BLaER1 treated with 17β-estradiol and CSF1 and Interleukin-3, amounts not matched to agents 10 nM and 100 nM (cell line): ENCODE measurements at regions not wholly inside any gene's neighbourhood (a gene's known extent, or its start where the extent isn't known, plus 50 kb on each side); places are given as distances from the start of the nearest gene placed in this dataset.
"Not testable (repeated sequence)": the region's sequence is repeated elsewhere in the genome, so short reads cannot be mapped to it uniquely, and the experiment has no call there.

Source experiments
- H3K27ac ChIP-seq, 11 experiments: shearing (Covaris generic); formaldehyde crosslinking; 2 replicates each; pipeline ENCODE4 v1.8.1; 2022
- H3K27me3 ChIP-seq, 11 experiments: shearing (Covaris generic); formaldehyde crosslinking; 2 replicates each; pipeline ENCODE4 v1.8.1; 2022
- H3K36me3 ChIP-seq, 11 experiments: shearing (Covaris generic); formaldehyde crosslinking; 2 replicates each; pipeline ENCODE4 v1.8.1; 2022
- H3K4me1 ChIP-seq, 10 experiments: shearing (Covaris generic); formaldehyde crosslinking; 2 replicates each; pipeline ENCODE4 v1.8.1; 2022
- H3K4me2 ChIP-seq, 11 experiments: shearing (Covaris generic); formaldehyde crosslinking; 2 replicates each; pipeline ENCODE4 v1.8.1; 2022
- H3K4me3 ChIP-seq, 10 experiments: shearing (Covaris generic); formaldehyde crosslinking; 2 replicates each; pipeline ENCODE4 v1.8.1; 2022
- H3K9ac ChIP-seq, 11 experiments: shearing (Covaris generic); formaldehyde crosslinking; 2 replicates each; pipeline ENCODE4 v1.8.1; 2022
- H3K9me3 ChIP-seq, 11 experiments: shearing (Covaris generic); formaldehyde crosslinking; replicated peaks in 1 of 11; 2 replicates each; pipeline ENCODE4 v1.8.1; 2022
- H4K20me1 ChIP-seq, 11 experiments: shearing (Covaris generic); formaldehyde crosslinking; 2 replicates each; pipeline ENCODE4 v1.8.1; 2022
- Cebpa-rat ChIP-seq, 11 experiments: shearing (Covaris generic); IDR thresholded peaks; 2 replicates each; pipeline ENCODE4 v1.8.1; 2022

DNA sequence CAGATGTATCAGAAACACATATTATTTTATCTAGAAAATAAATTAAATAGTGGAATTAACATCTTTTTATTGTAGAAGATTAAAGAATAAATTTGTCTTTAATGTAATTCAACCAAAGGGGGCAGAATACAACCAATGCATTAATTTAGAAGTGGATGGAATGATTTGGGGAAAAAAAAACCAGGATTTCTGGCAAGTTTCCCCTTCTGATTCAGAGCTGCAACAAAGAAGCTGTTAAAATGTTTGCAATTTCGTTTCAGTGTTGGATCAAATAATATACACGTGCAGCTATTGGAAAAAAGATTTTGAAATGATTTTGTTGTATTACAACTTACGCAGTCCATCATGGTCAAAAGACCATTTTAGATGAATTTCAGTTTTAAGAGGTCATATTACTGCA lies 71.6 kb upstream of the ZNF280D start:
- H3K4me2 ChIP-seq, result no peak overlapping the region
- H3K9me3 ChIP-seq, result peaks cover 24 to 35% (median 32%) of the 10 kb centered on the region in 11 experiments
- no peak overlapping the region for H3K9ac ChIP-seq
- TF ChIP-seq Cebpa-rat (IDR thresholded peaks at IDR 0.05), result no peak
- H3K27ac ChIP-seq, result no peak overlapping the region
- H3K27me3 ChIP-seq, result no peaks in the 10 kb centered on the region
- peaks cover 0 to 4% (median 0%) of the 10 kb centered on the region in 11 experiments; a peak in 3 of 22 replicates for H3K36me3 ChIP-seq
- H3K4me3 ChIP-seq, result no peak overlapping the region
- no peaks in the 10 kb centered on the region for H4K20me1 ChIP-seq
- H3K4me1 ChIP-seq, result peaks cover 0 to 24% (median 0%) of the 10 kb centered on the region in 10 experiments; a peak in 5 of 20 replicates

DNA sequence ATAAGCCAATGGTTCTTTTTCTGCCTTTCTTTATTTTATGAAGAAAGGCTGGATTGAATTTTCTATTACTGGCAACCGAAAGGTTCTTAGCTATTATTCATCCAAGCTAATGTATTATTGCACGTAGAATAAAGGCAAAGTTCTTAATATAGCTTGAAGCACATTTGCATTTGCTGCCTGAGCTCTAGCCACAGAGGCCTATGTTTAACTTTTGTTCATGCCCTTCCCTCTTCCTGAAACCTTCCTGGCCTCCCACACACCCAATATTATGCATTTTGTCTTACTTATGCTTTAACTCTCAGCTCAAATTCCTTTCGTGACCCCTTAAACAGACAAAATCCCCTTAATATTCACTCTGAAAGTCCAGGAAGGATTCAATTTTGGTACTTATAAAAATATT lies 71.0 kb upstream of the ZNF280D start:
- Histone ChIP-seq H3K27me3 (no peaks in the 10 kb centered on the region), H3K27ac (no peak overlapping the region), H3K4me3 (no peak overlapping the region), H3K4me1 (peaks cover 0 to 24% (median 0%) of the 10 kb centered on the region in 10 experiments; a peak in 5 of 20 replicates), H3K36me3 (peaks cover 0 to 4% (median 0%) of the 10 kb centered on the region in 11 experiments; a peak in 2 of 22 replicates), H3K9me3 (peaks cover 19 to 29% (median 26%) of the 10 kb centered on the region in 11 experiments), H3K4me2 (peak overlapping the region in 4 of 11 experiments; percentile 1 to 44 (median 20); a peak in 4 of 22 replicates), H3K9ac (no peak overlapping the region), H4K20me1 (no peaks in the 10 kb centered on the region)
- no peak for TF ChIP-seq Cebpa-rat (IDR thresholded peaks at IDR 0.05)

DNA sequence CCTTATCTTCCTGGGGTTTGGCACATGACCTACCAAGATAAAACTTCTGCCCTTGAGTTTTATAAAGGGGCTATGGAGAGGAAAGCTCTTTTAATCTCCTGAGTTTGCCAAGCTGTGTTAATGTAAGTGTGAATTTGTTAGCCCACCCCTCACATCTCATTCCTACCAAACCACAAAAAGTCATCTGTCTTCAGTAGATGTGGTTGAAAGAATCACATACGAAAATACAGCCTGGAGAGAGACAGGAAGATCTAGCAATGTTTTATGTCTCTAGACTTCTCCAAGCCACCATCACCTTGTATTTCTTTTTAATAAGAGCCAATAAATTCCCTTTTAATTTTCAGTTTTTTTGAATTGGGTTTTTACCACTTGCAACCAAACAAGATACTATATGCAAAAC lies 68.9 kb upstream of the ZNF280D start:
- TF ChIP-seq Cebpa-rat (IDR thresholded peaks at IDR 0.05), result no peak
- Histone ChIP-seq H3K36me3 (no peaks in the 10 kb centered on the region), H3K4me2 (no peak overlapping the region), H3K4me3 (no peak overlapping the region), H3K4me1 (peaks cover 0 to 24% (median 0%) of the 10 kb centered on the region in 10 experiments; a peak in 5 of 20 replicates), H3K27ac (no peak overlapping the region), H3K9ac (no peak overlapping the region), H3K27me3 (no peaks in the 10 kb centered on the region), H4K20me1 (no peaks in the 10 kb centered on the region), H3K9me3 (peaks cover 0 to 8% (median 5%) of the 10 kb centered on the region in 11 experiments; a peak in 10 of 22 replicates)

DNA sequence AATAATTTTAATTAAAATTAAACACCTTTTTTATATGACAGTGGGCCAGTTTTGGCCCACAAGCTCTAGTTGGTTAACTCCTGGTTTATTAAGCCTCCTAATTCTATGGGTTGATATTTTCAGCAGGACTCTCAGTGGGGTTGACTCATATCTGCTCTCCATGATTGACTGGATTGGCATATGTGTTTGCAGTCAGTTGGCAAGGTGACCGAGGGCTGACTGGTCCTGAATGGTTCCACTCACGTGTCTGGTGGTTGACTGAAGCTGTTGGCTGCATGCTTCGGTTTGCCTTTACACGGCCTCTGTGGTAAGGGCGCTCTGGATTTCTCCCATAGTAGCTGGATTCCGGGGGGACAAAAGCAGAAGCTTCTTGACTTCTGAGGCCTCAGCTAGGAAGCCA lies 65.3 kb upstream of the ZNF280D start:
- no peaks in the 10 kb centered on the region for H3K36me3 ChIP-seq
- H3K27me3 ChIP-seq, result no peaks in the 10 kb centered on the region
- no peak overlapping the region for H3K4me2 ChIP-seq
- no peak overlapping the region for H3K4me3 ChIP-seq
- no peak for TF ChIP-seq Cebpa-rat (IDR thresholded peaks at IDR 0.05)
- peaks cover 0 to 2% (median 0%) of the 10 kb centered on the region in 11 experiments; a peak in 2 of 22 replicates for H3K9me3 ChIP-seq
- H4K20me1 ChIP-seq, result no peaks in the 10 kb centered on the region
- H3K4me1 ChIP-seq, result peaks cover 0 to 2% (median 0%) of the 10 kb centered on the region in 10 experiments; a peak in 3 of 20 replicates
- H3K9ac ChIP-seq, result no peak overlapping the region
- H3K27ac ChIP-seq, result no peak overlapping the region

DNA sequence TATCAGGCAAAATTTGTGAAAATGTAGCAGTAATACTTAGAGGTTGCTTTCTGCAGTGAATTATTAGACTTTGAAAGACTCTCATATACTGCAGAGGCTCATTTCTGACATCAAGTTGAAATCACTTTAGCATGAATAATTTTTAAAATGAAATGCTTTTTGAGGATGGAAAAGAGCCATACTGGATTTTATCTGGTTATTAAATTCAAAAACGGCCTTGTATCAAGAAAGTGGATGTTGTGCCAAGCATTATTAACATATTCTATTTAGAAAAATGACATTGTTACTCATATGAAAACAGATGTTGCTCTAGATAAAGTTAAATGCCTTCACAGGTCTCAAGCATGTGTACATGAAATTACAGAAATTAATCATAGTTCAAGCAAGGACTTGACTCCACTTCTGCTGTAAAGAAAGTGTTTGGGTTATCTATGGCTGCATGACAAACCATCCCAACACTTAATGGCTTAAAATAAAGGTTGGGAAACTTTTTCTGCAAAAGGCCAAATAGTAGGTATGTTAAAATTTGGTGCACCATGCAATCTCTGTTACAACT lies 64.5 kb upstream of the ZNF280D start:
- no peaks in the 10 kb centered on the region for H3K27me3 ChIP-seq
- no peaks in the 10 kb centered on the region for H3K4me1 ChIP-seq
- H3K4me3 ChIP-seq, result no peak overlapping the region
- no peak overlapping the region for H3K27ac ChIP-seq
- no peak overlapping the region for H3K9ac ChIP-seq
- TF ChIP-seq Cebpa-rat (IDR thresholded peaks at IDR 0.05), result no peak
- no peaks in the 10 kb centered on the region for H3K36me3 ChIP-seq
- no peak overlapping the region for H3K4me2 ChIP-seq
- H4K20me1 ChIP-seq, result no peaks in the 10 kb centered on the region
- peaks cover 0 to 10% (median 8%) of the 10 kb centered on the region in 11 experiments; a peak in 17 of 22 replicates for H3K9me3 ChIP-seq

DNA sequence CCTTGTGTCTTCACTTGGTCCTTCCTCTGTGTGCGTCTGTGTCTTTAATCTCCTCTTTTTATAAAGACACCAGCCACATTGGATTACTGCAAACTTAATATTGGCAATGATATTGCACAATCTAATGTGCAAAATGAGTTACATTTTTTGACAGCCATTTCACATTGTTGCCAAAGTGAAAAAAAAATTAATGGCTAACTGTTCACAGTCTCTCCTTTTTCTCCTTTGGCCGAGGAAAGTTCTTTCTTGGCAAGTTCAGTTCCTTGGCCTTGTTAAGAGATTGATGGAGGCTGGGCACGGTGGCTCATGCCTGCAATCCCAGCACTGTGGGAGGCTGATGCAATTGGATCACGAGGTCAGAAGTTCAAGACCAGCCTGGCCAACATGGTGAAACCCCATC lies 62.2 kb upstream of the ZNF280D start:
- Histone ChIP-seq H3K9me3 (peaks cover 8 to 25% (median 17%) of the 10 kb centered on the region in 11 experiments; a peak in 20 of 22 replicates), H3K36me3 (no peaks in the 10 kb centered on the region), H3K27me3 (no peaks in the 10 kb centered on the region), H3K9ac (no peak overlapping the region), H4K20me1 (no peaks in the 10 kb centered on the region), H3K4me2 (no peak overlapping the region), H3K4me3 (no peak overlapping the region), H3K4me1 (no peaks in the 10 kb centered on the region), H3K27ac (no peak overlapping the region)
- peak in 3 of 11 experiments; percentile 15 to 46 (median 39); a peak in 2 of 22 replicates for TF ChIP-seq Cebpa-rat (IDR thresholded peaks at IDR 0.05)

DNA sequence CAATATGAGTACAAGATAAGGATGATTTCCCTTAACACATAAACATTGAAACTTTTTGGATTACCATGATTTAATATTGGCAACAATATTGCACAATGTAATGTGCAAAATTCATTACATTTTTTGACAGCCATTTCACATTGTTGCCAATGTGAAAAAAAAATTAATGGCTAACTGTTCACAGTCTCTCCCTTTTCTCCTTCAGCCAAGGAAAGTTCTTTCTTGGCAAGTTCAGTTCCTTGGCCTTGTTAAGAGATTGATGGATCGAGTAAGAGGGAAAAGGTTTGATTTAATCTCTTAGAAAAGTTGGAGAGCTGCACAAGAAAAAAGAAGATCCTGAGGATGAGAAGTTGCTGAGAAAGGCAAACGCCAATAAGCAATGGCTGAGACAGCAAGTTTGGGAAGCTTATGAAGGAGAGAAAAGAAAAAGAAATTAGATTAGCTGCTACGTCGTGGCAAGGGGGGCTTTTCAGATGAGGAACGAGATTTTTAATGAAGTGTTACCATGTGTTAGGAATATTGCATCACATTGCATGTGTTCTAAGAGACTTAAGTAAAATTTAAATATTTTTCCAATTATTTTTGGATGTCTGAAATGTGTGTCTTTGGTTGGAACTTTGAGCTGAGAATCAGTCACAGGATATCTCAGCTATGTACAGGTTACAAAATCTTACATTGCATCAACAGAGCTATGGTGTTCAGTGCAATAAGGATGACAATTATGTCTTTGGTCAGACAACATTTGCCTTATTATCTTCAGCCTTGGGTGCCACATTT lies 61.4 kb upstream of the ZNF280D start:
- Histone ChIP-seq H3K9ac (no peak overlapping the region), H3K27me3 (no peaks in the 10 kb centered on the region), H3K27ac (no peak overlapping the region), H3K9me3 (peaks cover 8 to 25% (median 18%) of the 10 kb centered on the region in 11 experiments; a peak in 20 of 22 replicates), H3K36me3 (no peaks in the 10 kb centered on the region), H3K4me3 (no peak overlapping the region), H4K20me1 (no peaks in the 10 kb centered on the region), H3K4me2 (no peak overlapping the region), H3K4me1 (no peaks in the 10 kb centered on the region)
- no peak for TF ChIP-seq Cebpa-rat (IDR thresholded peaks at IDR 0.05)

DNA sequence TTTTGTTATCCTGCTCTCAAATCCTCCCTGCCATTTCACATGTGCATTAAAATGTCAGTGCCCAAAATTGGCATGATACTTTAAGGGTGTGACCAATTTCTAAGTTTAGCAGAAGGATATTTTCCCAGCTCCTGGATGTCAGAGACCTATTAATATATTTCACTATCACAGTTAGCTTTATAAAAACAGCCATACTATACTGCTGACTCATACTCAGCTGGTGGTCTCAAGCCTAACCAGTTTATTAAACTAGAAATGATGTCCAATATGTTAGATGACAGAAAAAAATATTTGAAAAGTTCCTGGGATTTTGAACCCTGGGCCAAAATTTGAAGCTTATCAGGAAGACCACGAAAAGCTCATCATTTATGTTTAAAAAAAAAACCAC lies 60.9 kb upstream of the ZNF280D start:
- H3K27ac ChIP-seq, result no peak overlapping the region
- H3K4me1 ChIP-seq, result no peaks in the 10 kb centered on the region
- H3K36me3 ChIP-seq, result no peaks in the 10 kb centered on the region
- no peak for TF ChIP-seq Cebpa-rat (IDR thresholded peaks at IDR 0.05)
- no peaks in the 10 kb centered on the region for H3K27me3 ChIP-seq
- H3K9me3 ChIP-seq, result peaks cover 8 to 27% (median 20%) of the 10 kb centered on the region in 11 experiments; a peak in 20 of 22 replicates
- no peak overlapping the region for H3K4me3 ChIP-seq
- H4K20me1 ChIP-seq, result no peaks in the 10 kb centered on the region
- no peak overlapping the region for H3K4me2 ChIP-seq
- no peak overlapping the region for H3K9ac ChIP-seq

DNA sequence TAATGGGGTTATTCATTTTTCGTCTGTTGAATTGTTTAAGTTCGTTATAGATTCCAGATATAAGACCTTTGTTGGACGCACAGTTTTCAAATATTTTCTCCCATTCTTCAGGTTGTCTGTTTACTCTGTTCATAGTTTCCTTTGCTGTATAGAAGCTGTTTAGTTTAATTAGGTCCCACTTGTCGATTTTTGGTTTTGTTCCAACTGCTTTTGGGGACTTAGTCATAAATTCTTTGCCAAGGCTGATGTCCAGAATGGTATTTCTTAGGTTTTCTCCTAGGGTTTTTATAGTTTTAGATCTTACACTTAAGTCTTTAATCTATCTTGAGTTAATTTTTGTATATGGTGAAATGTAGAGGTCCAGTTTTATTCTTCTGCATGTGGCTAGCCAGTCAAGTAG lies 58.9 kb upstream of the ZNF280D start:
- H3K9ac ChIP-seq, result no peak overlapping the region
- no peaks in the 10 kb centered on the region for H3K27me3 ChIP-seq
- peaks cover 12 to 37% (median 24%) of the 10 kb centered on the region in 11 experiments; a peak in 21 of 22 replicates for H3K9me3 ChIP-seq
- no peak for TF ChIP-seq Cebpa-rat (IDR thresholded peaks at IDR 0.05)
- H3K4me1 ChIP-seq, result no peaks in the 10 kb centered on the region
- H3K36me3 ChIP-seq, result no peaks in the 10 kb centered on the region
- H3K4me2 ChIP-seq, result no peak overlapping the region
- H3K4me3 ChIP-seq, result no peak overlapping the region
- H3K27ac ChIP-seq, result no peak overlapping the region
- no peaks in the 10 kb centered on the region for H4K20me1 ChIP-seq

DNA sequence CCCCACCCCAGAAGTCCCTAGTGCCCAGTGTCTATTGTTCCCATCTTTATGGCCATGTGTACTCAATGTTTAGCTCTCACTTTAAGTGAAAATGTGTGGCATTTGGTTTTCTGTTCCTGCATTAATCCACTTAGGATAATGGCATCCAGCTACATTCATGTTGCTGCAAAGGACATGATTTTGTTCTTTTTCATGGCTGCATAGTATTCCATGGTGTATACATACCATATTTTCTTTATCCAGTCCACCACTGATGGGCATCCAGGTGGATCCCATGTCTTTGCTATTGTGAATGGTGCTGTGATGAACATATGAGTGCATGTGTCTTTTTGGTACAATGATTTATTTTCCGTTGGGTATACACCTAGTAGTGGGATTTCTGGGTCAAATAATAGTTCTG lies 58.2 kb upstream of the ZNF280D start:
- H3K9me3 ChIP-seq, result peaks cover 12 to 37% (median 24%) of the 10 kb centered on the region in 11 experiments; a peak in 21 of 22 replicates
- not testable (repeated sequence) for H3K36me3 ChIP-seq, H3K27ac ChIP-seq, H3K4me2 ChIP-seq, H3K4me3 ChIP-seq, H3K27me3 ChIP-seq, H3K4me1 ChIP-seq, H4K20me1 ChIP-seq, H3K9ac ChIP-seq
